Thyroid gland (tissue), 4 donors: ENCODE measurements at regions not wholly inside any gene's neighbourhood (a gene's known extent, or its start where the extent isn't known, plus 50 kb on each side); places are given as distances from the start of the nearest gene placed in this dataset.
"Not testable (repeated sequence)": the region's sequence is repeated elsewhere in the genome, so short reads cannot be mapped to it uniquely, and the experiment has no call there.

ENCODE experiments used
- POLR2A ChIP-seq, 2 donors: fragments of 450-650 bp; IDR thresholded peaks; one replicate each; pipeline ENCODE4 v1.6.1; 2017; ENCODE audit warnings: antibody characterized with exemption in 2 of 2, mild to moderate bottlenecking in 2 of 2, moderate library complexity in 1 of 2
- TF ChIP-seq, protein P1 (sequence below), 6 experiments: fragments of 200-600 bp in 3 of 6; fragments of 450-650 bp in 3 of 6; sonication (generic) in 3 of 6; IDR thresholded peaks; one replicate each; pipeline ENCODE4 v1.5.1; 2016 to 2019; ENCODE audit warnings: antibody characterized with exemption in 6 of 6, mild to moderate bottlenecking in 2 of 6, inconsistent platforms in 1 of 6, moderate library complexity in 1 of 6

DNA sequence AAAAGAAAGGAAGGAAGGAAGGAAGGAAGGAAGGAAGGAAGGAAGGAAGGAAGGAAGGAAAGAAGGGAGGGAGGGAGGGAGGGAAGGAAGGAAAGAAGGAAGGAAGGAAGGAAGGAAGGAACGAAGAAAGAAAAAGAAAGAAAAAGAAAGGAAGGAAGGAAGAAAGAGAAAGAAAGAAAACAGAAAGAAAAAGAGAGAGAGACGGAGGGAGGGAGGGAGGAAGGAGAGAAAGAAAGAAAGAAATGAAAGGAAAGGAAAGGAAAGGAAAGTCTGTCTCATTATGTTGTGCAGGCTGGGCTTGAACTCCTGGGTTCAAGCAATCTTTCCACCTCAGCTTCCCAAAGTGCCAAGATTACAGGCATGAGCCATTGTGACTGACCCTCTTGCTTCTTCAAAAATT, 118.9 kb downstream of the ADSS2 start:
- TF ChIP-seq, protein P1, sequence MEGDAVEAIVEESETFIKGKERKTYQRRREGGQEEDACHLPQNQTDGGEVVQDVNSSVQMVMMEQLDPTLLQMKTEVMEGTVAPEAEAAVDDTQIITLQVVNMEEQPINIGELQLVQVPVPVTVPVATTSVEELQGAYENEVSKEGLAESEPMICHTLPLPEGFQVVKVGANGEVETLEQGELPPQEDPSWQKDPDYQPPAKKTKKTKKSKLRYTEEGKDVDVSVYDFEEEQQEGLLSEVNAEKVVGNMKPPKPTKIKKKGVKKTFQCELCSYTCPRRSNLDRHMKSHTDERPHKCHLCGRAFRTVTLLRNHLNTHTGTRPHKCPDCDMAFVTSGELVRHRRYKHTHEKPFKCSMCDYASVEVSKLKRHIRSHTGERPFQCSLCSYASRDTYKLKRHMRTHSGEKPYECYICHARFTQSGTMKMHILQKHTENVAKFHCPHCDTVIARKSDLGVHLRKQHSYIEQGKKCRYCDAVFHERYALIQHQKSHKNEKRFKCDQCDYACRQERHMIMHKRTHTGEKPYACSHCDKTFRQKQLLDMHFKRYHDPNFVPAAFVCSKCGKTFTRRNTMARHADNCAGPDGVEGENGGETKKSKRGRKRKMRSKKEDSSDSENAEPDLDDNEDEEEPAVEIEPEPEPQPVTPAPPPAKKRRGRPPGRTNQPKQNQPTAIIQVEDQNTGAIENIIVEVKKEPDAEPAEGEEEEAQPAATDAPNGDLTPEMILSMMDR (IDR thresholded peaks at IDR 0.05) = not testable (repeated sequence)
- not testable (repeated sequence) for TF ChIP-seq POLR2A (IDR thresholded peaks at IDR 0.05)
